Endodermal cell (in vitro differentiated cells): ENCODE measurements at regions not wholly inside any gene's neighbourhood (a gene's known extent, or its start where the extent isn't known, plus 50 kb on each side); places are given as distances from the start of the nearest gene placed in this dataset.

ENCODE experiments used
- DNase-seq: peaks from one replicate; pipeline ENCODE4 v3.0.0-alpha.2; 2017
- H3K27ac ChIP-seq: 2 replicates; pipeline ENCODE4 v1.5.1; 2013; ENCODE audit warnings: mild to moderate bottlenecking, low read depth, low read length, moderate library complexity
- H3K27me3 ChIP-seq: 2 replicates; pipeline ENCODE4 v1.6.1; 2013; ENCODE audit warnings: mild to moderate bottlenecking, low read length, moderate library complexity; ENCODE audit not compliant: insufficient read depth, control insufficient read depth, poor library complexity, severe bottlenecking
- H3K36me3 ChIP-seq: 2 replicates; pipeline ENCODE4 v1.7.0; 2013; ENCODE audit warnings: mild to moderate bottlenecking, low read length, moderate library complexity; ENCODE audit not compliant: control insufficient read depth, insufficient read depth
- H3K4me1 ChIP-seq: one replicate; pipeline ENCODE4 v1.7.0; 2013; ENCODE audit warnings: low read length; ENCODE audit not compliant: control insufficient read depth, insufficient read depth
- H3K4me3 ChIP-seq: 2 replicates; pipeline ENCODE4 v1.5.1; 2013; ENCODE audit warnings: mild to moderate bottlenecking, low read length, moderate library complexity
- H3K9ac ChIP-seq: 2 replicates; pipeline ENCODE4 v1.6.1; 2013; ENCODE audit warnings: mild to moderate bottlenecking, low read length, moderate library complexity; ENCODE audit not compliant: poor library complexity, severe bottlenecking; ENCODE audit errors: extremely low read depth
- H3K9me3 ChIP-seq: 2 replicates; pipeline ENCODE4 v1.6.1; 2013; ENCODE audit warnings: mild to moderate bottlenecking, low read length, moderate library complexity; ENCODE audit not compliant: control insufficient read depth
- H3K27ac Mint-ChIP-seq: 2 replicates; pipeline ENCODE4 v1.8.0; 2020; ENCODE audit warnings: mixed read lengths
- H3K27me3 Mint-ChIP-seq: 2 replicates; pipeline ENCODE4 v1.8.0; 2021; ENCODE audit warnings: mild to moderate bottlenecking, mixed read lengths; ENCODE audit not compliant: insufficient read depth
- H3K36me3 Mint-ChIP-seq: 2 replicates; pipeline ENCODE4 v1.8.0; 2020; ENCODE audit warnings: low read depth, mixed read lengths
- H3K4me1 Mint-ChIP-seq: 2 replicates; pipeline ENCODE4 v1.8.0; 2020; ENCODE audit warnings: mixed read lengths
- H3K4me3 Mint-ChIP-seq: 2 replicates; pipeline ENCODE4 v1.8.0; 2020; ENCODE audit warnings: mild to moderate bottlenecking, moderate library complexity, mixed read lengths
- H3K9me3 Mint-ChIP-seq: 2 replicates; pipeline ENCODE4 v1.8.0; 2020; ENCODE audit warnings: mild to moderate bottlenecking, mixed read lengths
- CTCF ChIP-seq: fragments of 200-600 bp; sonication (generic); conservative IDR thresholded peaks from 2 replicates; pipeline ENCODE4 v1.5.0; 2021; ENCODE audit warnings: antibody characterized with exemption, mild to moderate bottlenecking
- WGBS, 2 experiments: methylation state at CpG; one replicate each; pipeline versions ENCODE4 v1.1.5 to v1.1.7; 2013; ENCODE audit warnings: missing lambda C conversion rate in 2 of 2, mixed read lengths in 1 of 2; ENCODE audit not compliant: insufficient coverage in 1 of 2, insufficient read length in 1 of 2; 5-methylcytosine and 5-hydroxymethylcytosine counted together

GRCh38 chr5:2617461-2617860 lies 134.0 kb downstream of the IRX2 start:
- no peak overlapping the region for H3K4me3 Mint-ChIP-seq
- H3K27ac ChIP-seq, result no peak overlapping the region
- H3K4me1 ChIP-seq, result no peaks in the 10 kb centered on the region
- 89 to 95% methylated on average over 4 to 5 of the region's 5 CpGs for WGBS, 2 experiments
- H3K36me3 ChIP-seq, result no peaks in the 10 kb centered on the region
- H3K4me1 Mint-ChIP-seq, result no peaks in the 10 kb centered on the region
- TF ChIP-seq CTCF, result no peak
- H3K9me3 ChIP-seq, result no peaks in the 10 kb centered on the region
- H3K9me3 Mint-ChIP-seq, result peaks cover 3% of the 10 kb centered on the region
- no peak overlapping the region for H3K9ac ChIP-seq
- peaks cover 3% of the 10 kb centered on the region for H3K27me3 Mint-ChIP-seq
- no peaks in the 10 kb centered on the region for H3K27me3 ChIP-seq
- DNase-seq, result peak; percentile 13
- H3K4me3 ChIP-seq, result no peak overlapping the region
- no peak overlapping the region for H3K27ac Mint-ChIP-seq
- H3K36me3 Mint-ChIP-seq, result no peaks in the 10 kb centered on the region

GRCh38 chr5:2615917-2616316 lies 135.6 kb downstream of the IRX2 start:
- TF ChIP-seq CTCF, result no peak
- H3K4me1 ChIP-seq, result no peaks in the 10 kb centered on the region
- no peak overlapping the region for H3K9ac ChIP-seq
- no peak for DNase-seq
- no peak overlapping the region for H3K4me3 Mint-ChIP-seq
- H3K27me3 Mint-ChIP-seq, result peaks cover 3% of the 10 kb centered on the region
- H3K27ac Mint-ChIP-seq, result no peak overlapping the region
- H3K27ac ChIP-seq, result no peak overlapping the region
- H3K9me3 ChIP-seq, result no peaks in the 10 kb centered on the region
- no peak overlapping the region for H3K4me3 ChIP-seq
- no peaks in the 10 kb centered on the region for H3K36me3 Mint-ChIP-seq
- WGBS, 2 experiments, result 86 to 89% methylated on average over 3 to 4 of the region's 4 CpGs
- H3K27me3 ChIP-seq, result no peaks in the 10 kb centered on the region
- peaks cover 3% of the 10 kb centered on the region for H3K9me3 Mint-ChIP-seq
- H3K4me1 Mint-ChIP-seq, result no peaks in the 10 kb centered on the region
- no peaks in the 10 kb centered on the region for H3K36me3 ChIP-seq

- Histone ChIP-seq H3K36me3 (no peaks in the 10 kb centered on the region), H3K27me3 (no peaks in the 10 kb centered on the region), H3K27ac (no peak overlapping the region), H3K4me3 (no peak overlapping the region), H3K9me3 (no peaks in the 10 kb centered on the region), H3K9ac (no peak overlapping the region), H3K4me1 (no peaks in the 10 kb centered on the region)
- no peak for DNase-seq
- Mint-ChIP-seq H3K4me3 (no peak overlapping the region), H3K27ac (no peak overlapping the region), H3K36me3 (no peaks in the 10 kb centered on the region), H3K4me1 (no peaks in the 10 kb centered on the region), H3K9me3 (peaks cover 3% of the 10 kb centered on the region), H3K27me3 (peaks cover 3% of the 10 kb centered on the region)
- TF ChIP-seq CTCF, result no peak
- 83 to 86% methylated on average over 8 to 11 of the region's 11 CpGs for WGBS, 2 experiments
Measured at GRCh38 chr5:2614571-2614970, 136.9 kb downstream of the IRX2 start.
